Stimulated activated CD8-positive, alpha-beta memory T cell treated with anti-CD3 and anti-CD28 coated beads, Interleukin-4, amount 100 ng/mL, for 24 hours (primary cell): ENCODE measurements at regions not wholly inside any gene's neighbourhood (a gene's known extent, or its start where the extent isn't known, plus 50 kb on each side); places are given as distances from the start of the nearest gene placed in this dataset.
"Not testable (repeated sequence)": the region's sequence is repeated elsewhere in the genome, so short reads cannot be mapped to it uniquely, and the experiment has no call there.

Experiments used
- DNase-seq: peaks from one replicate; pipeline ENCODE4 v3.0.0-alpha.2; 2020; ENCODE audit warnings: low read depth

DNA sequence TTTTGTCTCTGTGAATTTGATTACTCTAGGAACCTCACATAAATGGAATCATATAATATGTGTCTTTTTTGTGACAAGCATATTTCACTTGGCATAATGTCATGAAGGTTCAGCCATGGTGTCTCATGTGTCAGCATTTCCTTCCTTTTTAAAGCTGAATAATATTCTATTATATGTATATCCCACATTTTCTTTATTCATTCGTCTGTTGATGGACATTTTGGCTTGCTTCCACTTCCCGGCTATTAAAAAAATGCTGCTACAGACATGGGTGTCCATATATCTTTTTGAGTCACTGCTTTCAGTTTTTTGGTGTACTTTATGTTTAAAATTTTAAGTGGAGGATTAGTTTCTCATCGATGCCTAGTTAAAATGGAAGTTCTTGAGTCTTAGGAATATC lies 59.8 kb upstream of the C5orf63 start:
- no peak for DNase-seq

DNA sequence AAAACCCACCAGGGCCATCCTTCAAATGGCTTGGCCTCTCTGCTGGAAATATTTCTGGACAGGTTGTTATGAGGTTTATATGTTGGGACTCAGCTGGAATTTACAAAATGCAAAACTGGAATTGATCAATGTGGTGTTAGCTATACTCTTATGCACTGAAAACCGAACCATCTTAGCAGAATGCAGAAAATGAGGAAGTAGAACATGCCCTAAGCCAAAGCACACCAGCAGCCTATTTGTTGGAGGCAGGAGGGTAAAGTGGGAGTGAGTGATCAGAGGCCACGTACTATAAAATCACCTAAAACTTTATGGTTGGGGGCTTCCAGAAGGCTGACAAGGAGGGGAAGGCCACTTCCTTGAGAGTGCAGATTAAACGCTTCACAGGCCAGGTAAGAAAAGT lies 63.6 kb upstream of the C5orf63 start:
- DNase-seq = no peak

DNA sequence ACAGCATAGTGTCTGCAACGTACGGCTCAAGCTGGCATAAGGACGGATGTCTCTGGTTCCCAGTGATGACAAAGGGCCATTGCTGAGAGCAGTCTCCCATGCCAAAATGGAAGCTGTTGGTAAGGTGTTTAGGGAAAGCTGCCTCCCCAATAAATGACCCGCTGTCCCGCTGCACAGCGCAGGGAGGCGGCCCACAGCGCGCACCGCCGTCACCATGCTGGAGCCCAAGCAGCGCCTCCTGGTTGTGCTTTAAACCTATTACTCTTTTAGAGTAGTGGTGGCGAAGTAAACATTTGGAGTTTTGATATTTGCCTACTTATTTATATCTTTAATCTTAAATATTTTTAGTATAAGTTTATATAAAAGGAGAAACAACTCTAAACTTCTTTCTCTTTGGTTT lies 70.4 kb upstream of the C5orf63 start:
- DNase-seq = no peak

DNA sequence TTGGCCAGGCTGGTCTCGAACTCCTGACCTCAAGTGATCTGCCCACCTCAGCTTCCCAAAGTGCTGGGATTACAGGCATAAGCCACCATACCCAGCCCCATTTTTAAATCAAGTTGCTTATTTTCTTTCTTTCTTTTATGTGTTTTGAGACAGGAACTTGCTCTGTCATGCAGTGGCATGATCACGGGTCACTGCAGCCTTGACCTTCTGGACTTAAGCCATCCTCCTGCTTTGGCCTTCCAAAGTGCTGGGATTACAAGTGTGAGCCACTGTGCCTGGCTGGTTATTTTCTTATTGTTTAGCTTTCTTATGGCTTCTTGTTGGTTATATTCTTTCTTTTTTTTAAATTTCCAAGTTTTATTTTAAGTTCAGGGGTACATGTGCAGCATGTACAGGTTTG lies 79.7 kb upstream of the C5orf63 start:
- no peak for DNase-seq

DNA sequence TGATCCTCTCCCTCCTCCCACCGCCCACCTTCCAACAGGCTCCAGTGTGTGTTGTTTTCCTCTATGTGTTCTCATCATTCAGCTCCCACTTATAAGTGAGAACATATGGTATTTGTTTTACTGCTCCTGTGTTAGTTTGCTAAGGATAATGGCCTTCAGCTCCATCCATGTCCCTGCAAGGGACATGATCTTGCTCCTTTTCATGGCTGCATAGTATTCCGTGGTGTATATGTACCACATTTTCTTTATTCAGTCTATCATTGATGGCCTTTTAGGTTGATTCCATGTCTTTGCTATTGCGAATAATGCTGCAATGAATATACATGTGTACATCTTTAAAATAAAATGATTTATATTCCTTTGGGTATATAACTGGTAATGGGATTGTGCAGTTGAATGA lies 80.2 kb upstream of the C5orf63 start:
- DNase-seq = no peak

DNA sequence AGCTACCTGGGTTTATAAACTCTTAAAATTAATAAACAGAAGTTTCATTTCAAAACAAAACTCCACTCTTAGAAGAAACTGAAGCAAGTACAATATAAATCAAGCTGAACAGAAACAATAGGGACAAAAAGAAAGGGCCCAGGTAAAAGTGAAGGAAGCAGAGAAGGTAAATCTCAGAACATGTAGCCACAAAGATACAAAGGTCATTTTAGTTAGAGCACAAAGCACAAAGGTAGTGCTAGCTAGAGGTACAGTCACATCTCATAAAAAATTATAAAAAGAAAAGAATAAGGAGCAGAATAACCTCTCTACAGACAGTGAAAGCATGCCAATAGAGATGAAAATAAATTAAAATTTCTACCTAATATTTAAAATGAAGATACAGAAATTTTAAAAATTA lies 90.4 kb upstream of the C5orf63 start:
- no peak for DNase-seq

DNA sequence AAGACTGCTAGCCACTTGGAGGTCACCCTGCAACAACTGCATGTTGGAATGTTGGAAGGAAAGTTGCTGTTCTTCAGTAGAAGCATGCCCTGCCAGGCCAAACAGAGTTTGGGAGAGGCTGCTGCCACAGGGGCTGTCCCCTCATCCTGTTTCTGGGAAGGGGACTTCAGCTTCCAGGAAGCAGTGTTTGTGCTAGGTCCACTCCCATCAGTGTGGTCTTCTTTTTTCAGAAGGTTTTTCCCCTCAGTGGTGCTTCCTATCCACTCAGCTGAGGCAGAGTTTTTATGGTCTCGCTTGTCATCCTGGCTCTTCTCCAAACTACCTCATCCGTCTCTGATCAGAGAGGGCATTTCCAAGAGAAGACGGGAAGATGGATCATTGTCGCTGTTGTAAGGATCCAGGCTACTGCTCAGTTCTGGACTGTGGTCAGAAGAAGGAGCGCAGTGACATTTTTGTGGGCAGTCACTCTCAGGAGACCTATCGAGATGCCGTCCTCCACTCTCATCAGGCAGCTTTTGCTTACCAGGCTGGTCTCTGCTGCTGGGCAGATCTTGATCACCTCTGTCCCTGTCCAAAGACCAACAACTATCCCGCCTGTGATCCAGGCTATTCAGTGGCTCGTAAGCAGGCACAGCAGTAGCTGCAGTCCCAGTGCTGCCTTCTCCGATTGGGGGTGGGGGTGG lies 97.8 kb upstream of the C5orf63 start:
- DNase-seq = no peak

DNA sequence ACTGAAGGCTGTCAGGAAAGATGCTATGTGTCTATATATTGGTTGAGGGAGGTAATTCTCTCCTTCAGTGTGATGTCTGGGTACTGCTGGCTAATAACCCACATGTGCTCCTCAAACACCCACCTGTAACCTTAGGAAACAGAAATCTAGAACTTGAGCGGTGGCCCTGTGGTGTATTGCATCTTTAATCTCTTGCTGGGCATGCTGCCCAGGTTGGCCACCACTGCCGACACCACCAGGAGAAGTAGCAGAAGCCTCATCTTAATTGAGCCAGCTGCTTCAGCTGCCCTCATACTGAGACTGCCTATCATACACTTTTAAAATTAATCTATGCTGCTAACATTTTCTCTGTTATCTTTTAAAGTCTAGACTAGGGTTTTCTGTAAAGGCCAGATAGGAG lies 103.5 kb upstream of the C5orf63 start:
- DNase-seq = no peak

DNA sequence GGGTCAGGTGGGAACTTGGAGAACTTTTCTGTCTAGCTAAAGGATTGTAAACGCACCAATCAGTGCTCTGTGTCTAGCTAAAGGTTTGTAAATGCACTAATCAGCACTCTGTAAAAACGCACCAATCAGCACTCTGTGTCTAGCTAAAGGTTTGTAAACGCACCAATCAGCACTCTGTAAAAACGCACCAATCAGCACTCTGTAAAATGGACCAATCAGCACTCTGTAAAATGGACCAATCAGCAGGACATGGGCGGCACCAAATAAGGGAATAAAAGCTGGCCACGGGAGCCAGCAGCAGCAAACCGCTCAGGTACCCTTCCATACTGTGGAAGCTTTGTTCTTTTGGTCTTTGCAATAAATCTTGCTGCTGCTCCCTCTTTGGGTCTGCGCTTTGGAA lies 108.0 kb upstream of the MEGF10 start:
- DNase-seq = not testable (repeated sequence)

DNA sequence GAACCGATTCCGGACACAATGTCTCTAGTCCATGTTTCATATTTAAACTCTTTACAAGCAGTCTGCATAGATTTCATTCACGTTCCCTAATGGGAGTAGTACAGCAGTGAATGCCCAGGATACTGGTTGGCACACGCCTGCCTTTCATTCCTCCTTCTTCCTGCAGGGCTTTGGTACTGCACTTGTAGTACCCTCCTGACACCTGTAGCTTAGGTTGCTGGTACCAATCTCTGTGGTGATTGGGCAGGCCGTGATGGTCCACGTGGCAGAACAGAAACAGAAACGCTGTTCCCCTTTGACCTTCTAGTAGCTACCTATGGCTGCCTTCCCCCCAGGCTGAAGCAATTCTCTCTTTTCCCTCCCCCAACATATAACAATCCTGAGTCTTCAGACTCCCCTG lies 107.3 kb upstream of the MEGF10 start:
- no peak for DNase-seq

DNA sequence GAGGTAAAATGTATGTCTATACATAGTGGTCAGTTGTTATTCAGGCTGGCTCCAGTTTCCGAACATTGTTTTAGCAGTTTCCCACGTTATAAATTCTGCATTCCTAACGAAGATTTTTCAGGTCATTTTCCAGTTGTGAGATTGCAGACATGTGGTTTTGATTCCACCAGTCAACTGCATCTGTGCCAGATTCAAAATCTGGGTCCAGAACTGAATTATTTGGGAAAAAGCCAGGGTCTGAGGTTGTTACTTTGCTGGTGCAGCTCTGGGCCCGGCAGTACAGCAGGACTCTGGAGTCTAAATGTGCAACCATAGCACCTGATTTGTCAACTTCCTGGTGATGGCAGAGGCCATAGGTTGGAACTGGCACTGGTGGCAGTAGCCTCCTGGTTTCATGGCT lies 105.7 kb upstream of the MEGF10 start:
- DNase-seq = no peak

DNA sequence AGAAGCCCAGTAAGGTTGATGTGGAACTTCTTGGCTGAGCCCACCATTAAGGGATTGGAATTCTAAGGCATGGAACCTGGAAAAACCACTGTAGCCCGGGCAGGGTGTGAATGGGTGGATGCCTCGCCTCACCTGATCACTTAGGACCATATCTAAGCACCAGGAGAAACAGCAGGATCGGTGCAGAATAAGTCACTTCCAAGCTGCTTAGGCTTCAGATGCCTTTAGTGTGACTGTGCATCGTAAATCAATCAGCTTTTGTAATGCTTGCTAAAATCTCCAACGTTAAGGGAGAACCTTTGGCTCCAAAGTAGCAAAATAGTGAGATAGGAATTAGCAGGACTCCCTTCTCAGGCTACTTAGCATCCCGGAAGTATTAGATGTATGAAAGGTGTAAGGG lies 103.9 kb upstream of the MEGF10 start:
- DNase-seq = no peak

DNA sequence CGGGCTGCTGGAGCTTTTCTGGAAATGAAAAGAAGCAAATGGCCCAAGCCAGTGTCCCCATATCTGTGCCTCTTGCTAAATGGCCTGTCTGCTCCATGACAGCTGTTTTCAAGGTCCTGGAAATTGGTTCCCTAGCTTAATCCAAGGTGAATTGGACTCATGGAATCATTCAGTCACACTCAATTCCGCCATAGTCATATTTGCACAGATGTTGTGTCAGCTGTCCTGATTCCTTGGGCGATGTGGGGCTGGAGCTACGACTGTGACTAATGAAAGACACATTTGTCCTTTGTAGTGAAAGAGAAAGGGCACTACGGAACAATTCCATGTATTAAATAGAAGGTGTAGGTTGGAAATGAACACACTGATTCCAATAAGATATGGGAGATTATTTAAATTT lies 102.9 kb upstream of the MEGF10 start:
- DNase-seq = no peak

DNA sequence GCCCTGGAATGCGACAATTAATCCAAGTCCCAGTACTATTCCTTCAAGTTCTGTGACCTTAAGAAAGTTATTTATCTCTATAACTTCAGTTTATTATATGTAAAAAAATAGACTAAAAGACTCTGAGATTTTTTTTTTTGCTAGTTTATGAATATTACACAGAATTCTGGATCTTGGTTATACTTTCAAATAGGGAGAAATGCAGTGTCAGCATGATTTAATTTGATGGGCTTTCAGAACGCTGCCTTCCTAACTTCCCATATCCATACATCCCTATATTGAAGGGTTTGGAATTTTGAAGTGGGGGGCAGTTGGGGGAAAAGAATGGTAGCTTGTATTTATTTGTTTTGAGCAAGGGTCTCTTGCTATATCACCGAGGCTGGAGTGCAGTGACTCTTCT lies 98.4 kb upstream of the MEGF10 start:
- DNase-seq = no peak

DNA sequence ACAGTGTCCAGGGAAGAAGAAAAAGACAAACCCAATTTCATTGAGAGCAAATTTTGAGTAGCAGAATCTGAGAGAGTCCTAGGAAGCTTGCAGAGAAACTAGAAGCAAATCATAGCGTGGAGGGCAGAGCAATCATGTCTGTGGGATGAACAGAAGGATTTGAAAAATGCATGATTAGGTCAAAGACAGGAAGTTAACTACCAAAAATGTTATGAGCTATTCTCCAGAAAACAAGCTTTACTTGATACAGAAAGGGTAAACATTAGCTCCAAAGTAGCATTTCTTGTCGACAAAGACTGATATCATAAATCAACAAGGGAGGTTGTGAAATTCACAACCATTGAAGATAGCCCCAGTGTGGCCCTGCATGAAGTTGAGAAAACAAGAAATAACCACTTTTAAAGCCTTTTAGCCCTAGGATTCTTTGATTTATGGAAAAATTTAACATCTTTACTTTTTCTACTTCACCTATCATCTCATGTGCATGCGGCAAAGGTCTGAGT lies 97.7 kb upstream of the MEGF10 start:
- DNase-seq = no peak

DNA sequence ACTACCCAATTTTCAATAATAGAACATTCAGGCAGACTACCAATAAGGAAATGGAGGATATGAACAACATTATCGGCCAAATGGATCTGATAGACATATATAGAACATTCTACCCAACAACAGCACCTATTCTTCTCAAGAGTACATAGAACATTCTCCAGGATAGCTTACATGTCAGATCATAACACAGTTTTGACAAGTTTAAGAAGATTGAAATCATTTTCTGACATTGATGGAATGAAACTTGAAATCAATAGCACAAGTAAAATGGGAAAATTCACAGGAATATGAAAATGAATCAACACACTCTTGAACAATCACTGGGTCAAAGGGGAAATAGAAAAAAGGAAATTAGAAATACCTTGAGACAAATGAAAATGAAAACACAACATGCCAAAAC lies 94.6 kb upstream of the MEGF10 start:
- DNase-seq = no peak

DNA sequence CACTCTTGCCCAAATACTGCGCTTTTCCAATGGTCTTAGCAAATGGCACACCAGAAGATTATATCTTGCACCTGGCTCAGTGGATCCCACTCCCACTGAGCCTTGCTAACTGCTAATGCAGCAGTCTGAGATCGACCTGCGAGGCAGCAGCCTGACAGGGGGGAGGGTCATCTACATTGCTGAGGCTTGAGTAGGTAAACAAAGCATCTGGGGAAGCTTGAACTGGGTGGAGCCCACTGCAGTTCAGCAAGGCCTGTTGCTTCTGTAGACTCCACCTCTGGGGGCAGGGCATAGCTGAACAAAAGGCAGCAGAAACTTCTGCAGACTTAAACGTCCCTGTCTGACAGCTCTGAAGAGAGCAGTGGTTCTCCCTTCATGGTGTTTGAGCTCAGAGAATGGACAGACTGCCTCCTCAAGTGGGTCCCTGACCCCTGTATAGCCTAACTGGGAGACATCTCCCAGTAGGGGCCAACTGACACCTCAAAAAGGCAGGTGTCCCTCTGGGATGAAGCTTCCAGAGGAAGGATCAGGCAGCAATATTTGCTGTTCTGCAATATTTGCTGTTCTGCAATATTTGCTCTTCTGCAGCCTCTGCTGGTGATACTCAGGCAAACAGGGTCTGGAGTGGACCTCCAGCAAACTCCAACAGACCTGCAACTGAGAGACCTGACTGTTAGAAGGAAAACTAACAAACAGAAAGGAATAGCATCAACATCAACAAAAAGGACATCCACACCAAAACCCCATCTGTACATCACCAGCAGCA lies 93.0 kb upstream of the MEGF10 start:
- not testable (repeated sequence) for DNase-seq

DNA sequence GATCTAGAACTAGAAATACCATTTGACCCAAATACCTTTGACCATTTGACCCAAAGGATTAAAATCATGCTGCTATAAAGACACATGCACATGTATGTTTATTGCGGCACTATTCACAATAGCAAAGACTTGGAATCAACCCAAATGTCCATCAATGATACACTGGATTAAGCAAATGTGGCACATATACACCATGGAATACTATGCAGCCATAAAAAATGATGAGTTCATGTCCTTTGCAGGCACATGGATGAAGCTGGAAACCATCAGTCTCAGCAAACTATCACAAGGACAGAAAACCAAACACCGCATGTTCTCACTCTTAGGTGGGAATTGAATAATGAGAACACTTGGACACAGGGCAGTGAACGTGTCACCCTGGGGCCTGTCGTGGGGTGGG lies 87.9 kb upstream of the MEGF10 start:
- DNase-seq = not testable (repeated sequence)

DNA sequence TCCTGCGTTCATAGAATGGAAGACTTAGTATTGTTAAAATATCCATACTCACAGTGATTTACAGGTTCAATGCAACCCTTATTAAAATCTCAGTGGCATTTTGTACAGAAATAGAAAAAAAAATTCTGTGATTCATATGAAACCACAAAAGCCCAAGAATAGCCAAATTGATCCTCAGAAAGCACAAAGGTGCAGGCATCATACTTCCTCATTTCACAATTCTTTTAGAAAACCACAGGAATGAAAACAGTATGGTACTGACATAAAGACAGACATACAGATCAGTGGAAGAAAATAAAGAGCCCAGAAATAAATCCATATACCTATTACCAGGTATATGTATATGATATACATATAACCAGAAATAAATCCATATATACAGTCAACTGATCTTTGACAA lies 86.8 kb upstream of the MEGF10 start:
- DNase-seq = no peak

DNA sequence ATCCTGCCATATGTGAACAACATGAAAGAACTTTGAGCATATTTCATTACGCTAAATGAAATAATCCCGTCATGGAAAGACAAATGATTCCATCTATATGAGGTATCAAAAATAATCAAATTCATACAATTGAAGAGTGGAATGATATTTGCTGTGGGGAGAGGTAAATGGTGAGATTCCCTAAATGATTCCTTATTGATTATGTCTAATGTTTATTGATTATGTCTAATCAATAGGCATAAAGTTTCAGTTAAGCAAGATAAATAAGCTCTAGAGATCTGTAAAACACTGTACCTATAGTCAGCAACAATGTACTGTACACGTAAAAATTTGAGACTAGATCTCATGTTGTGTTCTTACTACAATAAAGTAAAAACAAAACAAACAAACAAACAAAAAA lies 85.4 kb upstream of the MEGF10 start:
- no peak for DNase-seq

DNA sequence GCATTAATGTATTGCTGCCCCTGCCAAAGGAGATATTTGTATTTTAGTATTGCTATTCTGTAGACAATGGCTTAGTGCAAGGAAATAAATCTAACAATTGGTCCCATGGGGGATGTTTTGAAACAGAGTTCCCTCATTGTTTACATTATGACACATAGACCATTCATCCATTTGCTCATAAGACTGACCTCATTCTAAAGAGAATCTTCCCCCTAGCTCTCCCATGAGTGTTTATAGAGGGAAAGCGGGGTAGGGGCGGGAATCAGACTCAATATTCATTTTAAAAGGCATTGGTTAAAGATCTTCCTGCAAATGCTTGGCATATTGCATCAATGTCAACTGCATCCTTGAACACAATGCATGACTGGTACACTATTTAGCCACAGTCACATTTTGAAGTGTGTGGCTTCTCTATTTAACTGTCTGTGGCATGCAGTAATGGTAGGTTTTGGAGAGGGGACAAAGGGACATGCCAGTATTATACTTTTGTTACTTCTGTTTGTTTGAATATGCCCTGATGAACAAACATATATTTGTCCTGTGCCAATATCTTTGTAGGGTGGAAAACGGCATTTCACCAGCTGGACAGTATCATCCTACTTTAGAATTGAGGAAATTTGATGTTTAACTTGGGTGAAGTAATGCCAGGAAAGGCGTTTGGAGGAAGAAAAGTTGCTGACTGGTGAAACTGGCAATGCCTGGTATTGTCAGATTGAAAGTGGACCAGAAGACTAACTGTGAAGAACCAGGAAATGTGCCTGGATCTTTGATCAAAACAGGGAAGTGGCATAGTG lies 84.1 kb upstream of the MEGF10 start:
- no peak for DNase-seq

DNA sequence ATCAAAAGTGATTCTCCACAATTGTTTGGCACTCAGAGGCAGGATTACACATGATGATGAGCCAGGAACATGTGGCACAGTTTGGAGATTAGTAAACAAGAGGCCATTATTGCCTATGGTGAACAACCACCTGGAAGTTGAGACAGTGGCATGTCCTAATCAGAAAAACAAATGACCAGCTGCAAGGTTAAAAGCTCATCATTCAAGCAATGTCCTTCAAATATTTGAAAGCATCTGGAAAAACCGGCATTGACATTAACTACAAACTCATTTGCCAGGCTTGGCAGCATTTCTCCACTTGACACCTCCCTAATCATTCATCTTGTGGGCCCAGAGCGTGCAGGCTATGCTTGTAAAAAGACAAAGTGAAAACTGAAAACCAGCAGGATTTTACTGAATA lies 80.6 kb upstream of the MEGF10 start:
- no peak for DNase-seq

DNA sequence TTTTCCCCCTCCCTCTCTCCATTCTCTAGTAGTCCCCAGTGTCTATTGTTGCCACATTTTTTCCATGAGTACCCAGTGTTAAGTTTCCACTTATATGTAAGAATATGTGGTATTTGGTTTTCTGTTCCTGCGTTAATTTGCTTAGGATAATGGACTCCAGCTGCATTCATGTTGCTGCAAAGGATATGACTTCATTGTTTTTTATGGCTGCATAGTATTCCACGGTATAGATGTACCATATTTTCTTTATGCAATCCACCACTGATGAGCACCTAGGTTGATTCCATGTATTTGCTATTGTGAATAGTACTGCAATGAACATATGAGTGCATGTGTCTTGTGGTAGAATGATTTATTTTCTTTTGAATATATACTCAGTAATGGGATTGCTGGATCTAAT lies 77.4 kb upstream of the MEGF10 start:
- no peak for DNase-seq
